ENCODE measurements at regions not wholly inside any gene's neighbourhood (a gene's known extent, or its start where the extent isn't known, plus 50 kb on each side); places are given as distances from the start of the nearest gene placed in this dataset.

GRCh38 chr13:111661052-111661451 is 340.6 kb downstream of the TEX29 start:
- TF ChIP-seq CTCF (IDR thresholded peaks at IDR 0.05) (no peak), POLR2A (IDR thresholded peaks at IDR 0.05) (no peak)
- 84 to 88% methylated on average over 11 to 13 of the region's 13 CpGs for WGBS, 2 donors

GRCh38 chr13:111661776-111662175 is 341.3 kb downstream of the TEX29 start:
- intact Hi-C loops (cut with DNase I) = no loop called here
- TF ChIP-seq POLR2A (IDR thresholded peaks at IDR 0.05) (no peak), CTCF (IDR thresholded peaks at IDR 0.05) (no peak)
- Histone ChIP-seq H3K27ac (no peak overlapping the region), H3K4me3 (replicated peaks in 1 of 3) (no peak overlapping the region), H3K4me1 (no peaks in the 10 kb centered on the region), H3K36me3 (no peaks in the 10 kb centered on the region), H3K9me3 (no peaks in the 10 kb centered on the region), H3K27me3 (no peaks in the 10 kb centered on the region)
- no peak for DNase-seq
- 91 to 93% methylated on average over 3 to 5 of the region's 9 CpGs for WGBS, 2 donors

More at GRCh38 chr13:111661052-111661451, 340.6 kb downstream of the TEX29 start:
- Histone ChIP-seq H3K27me3 (no peaks in the 10 kb centered on the region), H3K9me3 (no peaks in the 10 kb centered on the region), H3K36me3 (no peaks in the 10 kb centered on the region), H3K4me1 (no peaks in the 10 kb centered on the region), H3K27ac (no peak overlapping the region), H3K4me3 (replicated peaks in 1 of 3) (no peak overlapping the region)
- intact Hi-C loops (cut with DNase I) = no loop called here
- DNase-seq = no peak

- no peaks in the 10 kb centered on the region for H3K27me3 ChIP-seq
- no peaks in the 10 kb centered on the region for H3K9me3 ChIP-seq
- no peak overlapping the region for H3K4me3 ChIP-seq (replicated peaks in 1 of 3)
- no peak overlapping the region for H3K27ac ChIP-seq
- no peaks in the 10 kb centered on the region for H3K4me1 ChIP-seq
- 94 to 97% methylated on average over 5 of the region's 5 CpGs for WGBS, 2 donors
- TF ChIP-seq CTCF (IDR thresholded peaks at IDR 0.05) = no peak
- no peak for TF ChIP-seq POLR2A (IDR thresholded peaks at IDR 0.05)
- intact Hi-C loops (cut with DNase I) = no loop called here
- H3K36me3 ChIP-seq = no peaks in the 10 kb centered on the region
- DNase-seq = no peak
Measured at GRCh38 chr13:111662451-111662850, 342.0 kb downstream of the TEX29 start.

GRCh38 chr13:111662895-111663294 is 342.5 kb downstream of the TEX29 start:
- Histone ChIP-seq H3K4me1 (no peaks in the 10 kb centered on the region), H3K27ac (no peak overlapping the region), H3K36me3 (no peaks in the 10 kb centered on the region), H3K4me3 (replicated peaks in 1 of 3) (no peak overlapping the region), H3K27me3 (no peaks in the 10 kb centered on the region), H3K9me3 (no peaks in the 10 kb centered on the region)
- 68 to 78% methylated on average over 4 of the region's 4 CpGs for WGBS, 2 donors
- TF ChIP-seq CTCF (IDR thresholded peaks at IDR 0.05) (no peak), POLR2A (IDR thresholded peaks at IDR 0.05) (no peak)
- intact Hi-C loops (cut with DNase I) = no loop called here
- no peak for DNase-seq

GRCh38 chr13:111663505-111663904 is 343.1 kb downstream of the TEX29 start:
- intact Hi-C loops (cut with DNase I) = no loop called here
- WGBS, 2 donors = 68 to 78% methylated on average over 12 of the region's 12 CpGs

More at GRCh38 chr13:111663505-111663904, 343.1 kb downstream of the TEX29 start:
- no peak for DNase-seq
- no peak for TF ChIP-seq CTCF (IDR thresholded peaks at IDR 0.05)
- no peak for TF ChIP-seq POLR2A (IDR thresholded peaks at IDR 0.05)
- Histone ChIP-seq H3K27ac (no peak overlapping the region), H3K36me3 (no peaks in the 10 kb centered on the region), H3K4me1 (no peaks in the 10 kb centered on the region), H3K9me3 (no peaks in the 10 kb centered on the region), H3K27me3 (no peaks in the 10 kb centered on the region), H3K4me3 (replicated peaks in 1 of 3) (no peak overlapping the region)
